ENCODE measurements at regions not wholly inside any gene's neighbourhood (a gene's known extent, or its start where the extent isn't known, plus 50 kb on each side); places are given as distances from the start of the nearest gene placed in this dataset.

GRCh38 chr15:62779036-62779770 lies 263.3 kb upstream of the TPM1 start:
- Mint-ChIP-seq H3K9me3 (no peaks in the 10 kb centered on the region), H3K4me3 (no peak overlapping the region), H3K4me1 (ENCODE audit: low read depth in 2 of 2) (no peaks in the 10 kb centered on the region), H3K27me3 (peaks cover 0 to 5% of the 10 kb centered on the region in 2 donors), H3K36me3 (no peaks in the 10 kb centered on the region), H3K27ac (no peak overlapping the region)
- ATAC-seq (no peak), DNase-seq (ENCODE audit: low spot score) (no peak)

- H3K9me3 Mint-ChIP-seq: no peaks in the 10 kb centered on the region
- H3K4me3 Mint-ChIP-seq: no peak overlapping the region
- ATAC-seq: no peak
- DNase-seq (ENCODE audit: low spot score): no peak
- H3K4me1 Mint-ChIP-seq (ENCODE audit: low read depth in 2 of 2): no peaks in the 10 kb centered on the region
- no peaks in the 10 kb centered on the region for H3K36me3 Mint-ChIP-seq
- H3K27me3 Mint-ChIP-seq: peaks cover 0 to 5% of the 10 kb centered on the region in 2 donors
- H3K27ac Mint-ChIP-seq: no peak overlapping the region
These were observed 262.6 kb upstream of the TPM1 start for GRCh38 chr15:62779899-62780298.

- no peaks in the 10 kb centered on the region for H3K9me3 Mint-ChIP-seq
- ATAC-seq: no peak
- DNase-seq (ENCODE audit: low spot score): no peak
- H3K4me1 Mint-ChIP-seq (ENCODE audit: low read depth in 2 of 2): no peaks in the 10 kb centered on the region
- H3K4me3 Mint-ChIP-seq: no peak overlapping the region
- H3K36me3 Mint-ChIP-seq: no peaks in the 10 kb centered on the region
- H3K27me3 Mint-ChIP-seq: peaks cover 5 to 7% of the 10 kb centered on the region in 2 donors
- H3K27ac Mint-ChIP-seq: no peak overlapping the region
These were observed 261.5 kb upstream of the TPM1 start for GRCh38 chr15:62781081-62781497.

DNA sequence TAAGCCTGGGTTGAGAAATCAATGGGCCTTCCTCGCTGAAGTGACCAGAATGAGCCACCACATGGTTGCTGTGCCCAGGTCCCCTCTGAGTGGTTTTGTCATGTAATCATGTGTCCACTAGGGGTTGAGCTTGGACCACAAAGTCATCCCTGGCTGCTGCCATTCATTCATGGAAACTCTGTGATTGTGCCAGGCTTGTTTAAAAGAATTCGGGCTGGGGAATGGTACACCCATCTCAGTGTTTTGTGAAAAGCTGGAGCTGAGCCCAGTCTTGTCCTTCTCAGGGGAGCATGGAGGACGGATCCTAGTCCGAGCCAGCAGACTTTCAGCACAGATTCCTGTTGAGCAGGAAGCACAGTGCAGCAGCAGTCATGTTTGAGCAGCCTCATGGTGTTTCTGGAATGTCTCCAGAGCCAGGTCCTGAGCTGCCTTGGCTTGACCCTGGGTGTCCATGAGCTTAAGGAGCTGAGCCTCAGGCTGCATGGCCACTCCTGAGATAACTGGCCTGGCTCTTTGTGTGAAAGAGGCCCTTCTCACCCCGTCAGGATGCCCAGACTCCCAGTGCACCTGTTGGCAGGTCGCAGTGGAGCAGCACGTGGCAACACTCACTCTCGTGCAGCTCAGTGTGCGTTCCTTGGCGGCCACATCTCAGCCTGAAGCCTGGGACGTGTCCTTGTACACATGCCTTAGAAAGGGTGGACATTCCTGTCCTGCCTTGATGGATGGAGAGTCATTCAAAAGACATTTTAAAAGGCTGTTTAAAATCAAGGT lies 260.3 kb upstream of the TPM1 start:
- Mint-ChIP-seq H3K36me3 (no peaks in the 10 kb centered on the region), H3K27me3 (peaks cover 5 to 7% of the 10 kb centered on the region in 2 donors), H3K4me3 (no peak overlapping the region), H3K4me1 (ENCODE audit: low read depth in 2 of 2) (no peaks in the 10 kb centered on the region), H3K27ac (no peak overlapping the region), H3K9me3 (no peaks in the 10 kb centered on the region)
- ATAC-seq (peak; percentile 38 to 57), DNase-seq (ENCODE audit: low spot score) (no peak)

GRCh38 chr15:62782896-62783295 lies 259.7 kb upstream of the TPM1 start:
- no peaks in the 10 kb centered on the region for H3K36me3 Mint-ChIP-seq
- ATAC-seq: peak in 1 of 2 donors; percentile 37
- no peak overlapping the region for H3K27ac Mint-ChIP-seq
- peaks cover 5 to 7% of the 10 kb centered on the region in 2 donors for H3K27me3 Mint-ChIP-seq
- no peak for DNase-seq (ENCODE audit: low spot score)
- H3K4me1 Mint-ChIP-seq (ENCODE audit: low read depth in 2 of 2): no peaks in the 10 kb centered on the region
- no peak overlapping the region for H3K4me3 Mint-ChIP-seq
- no peaks in the 10 kb centered on the region for H3K9me3 Mint-ChIP-seq

- no peaks in the 10 kb centered on the region for H3K4me1 Mint-ChIP-seq (ENCODE audit: low read depth in 2 of 2)
- H3K27me3 Mint-ChIP-seq: peaks cover 5 to 7% of the 10 kb centered on the region in 2 donors
- no peak overlapping the region for H3K4me3 Mint-ChIP-seq
- peak in 1 of 2 donors; percentile 51 for ATAC-seq
- DNase-seq (ENCODE audit: low spot score): no peak
- H3K9me3 Mint-ChIP-seq: no peaks in the 10 kb centered on the region
- H3K36me3 Mint-ChIP-seq: no peaks in the 10 kb centered on the region
- H3K27ac Mint-ChIP-seq: no peak overlapping the region
These were observed 259.1 kb upstream of the TPM1 start for GRCh38 chr15:62783303-62783957.

GRCh38 chr15:62785881-62786828 lies 256.4 kb upstream of the TPM1 start:
- Mint-ChIP-seq H3K9me3 (no peaks in the 10 kb centered on the region), H3K27me3 (peaks cover 5 to 7% of the 10 kb centered on the region in 2 donors), H3K36me3 (no peaks in the 10 kb centered on the region), H3K4me1 (ENCODE audit: low read depth in 2 of 2) (no peaks in the 10 kb centered on the region), H3K4me3 (no peak overlapping the region), H3K27ac (no peak overlapping the region)
- no peak for DNase-seq (ENCODE audit: low spot score)
- no peak for ATAC-seq

DNA sequence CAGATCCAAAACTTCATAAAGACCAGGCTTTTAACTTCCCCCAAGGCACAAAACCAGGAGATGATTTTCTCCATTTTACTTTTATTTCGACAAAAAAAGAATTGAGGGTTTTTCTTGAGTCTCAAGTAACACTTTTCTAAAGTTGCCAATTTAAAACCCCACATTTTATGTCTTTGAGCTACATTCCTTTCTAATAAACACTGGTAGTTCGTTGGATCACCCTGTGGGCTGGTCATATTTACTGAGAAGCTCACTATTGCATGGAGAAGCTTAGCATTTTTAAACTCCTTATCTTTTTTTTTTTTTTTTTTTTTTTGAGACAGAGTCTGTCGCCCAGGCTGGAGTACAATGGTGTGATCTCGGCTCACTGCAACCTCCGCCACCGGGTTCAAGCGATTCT lies 255.1 kb upstream of the TPM1 start:
- DNase-seq (ENCODE audit: low spot score) (no peak), ATAC-seq (no peak)
- no peaks in the 10 kb centered on the region for H3K36me3 Mint-ChIP-seq
- H3K27ac Mint-ChIP-seq: no peak overlapping the region
- H3K4me1 Mint-ChIP-seq (ENCODE audit: low read depth in 2 of 2): no peaks in the 10 kb centered on the region
- H3K9me3 Mint-ChIP-seq: no peaks in the 10 kb centered on the region
- H3K27me3 Mint-ChIP-seq: peaks cover 2 to 7% of the 10 kb centered on the region in 2 donors
- no peak overlapping the region for H3K4me3 Mint-ChIP-seq

- no peaks in the 10 kb centered on the region for H3K4me1 Mint-ChIP-seq (ENCODE audit: low read depth in 2 of 2)
- no peaks in the 10 kb centered on the region for H3K9me3 Mint-ChIP-seq
- DNase-seq (ENCODE audit: low spot score): no peak
- no peaks in the 10 kb centered on the region for H3K36me3 Mint-ChIP-seq
- H3K27ac Mint-ChIP-seq: no peak overlapping the region
- H3K27me3 Mint-ChIP-seq: peaks cover 2 to 7% of the 10 kb centered on the region in 2 donors
- no peak for ATAC-seq
- no peak overlapping the region for H3K4me3 Mint-ChIP-seq
These were observed 254.3 kb upstream of the TPM1 start for GRCh38 chr15:62788224-62788623.

DNA sequence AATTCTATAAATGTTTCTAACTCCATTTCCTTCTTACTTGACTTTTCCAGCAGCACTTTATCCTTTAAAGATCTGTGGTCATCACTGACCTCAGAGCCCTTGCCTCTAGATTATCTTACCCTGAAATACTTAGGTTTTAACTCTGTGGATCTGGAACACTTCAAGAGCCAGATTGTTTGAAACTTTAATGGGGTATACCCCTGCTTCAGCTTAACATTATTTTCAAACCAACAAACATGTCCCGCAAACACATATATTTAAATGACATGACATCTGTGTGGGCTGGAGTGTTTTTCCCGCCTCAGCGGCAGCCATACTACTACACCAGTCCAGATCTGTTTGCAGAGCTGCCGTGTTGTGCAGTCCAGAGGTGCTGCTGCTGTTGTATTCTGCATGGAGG lies 252.0 kb upstream of the TPM1 start:
- no peak for ATAC-seq
- Mint-ChIP-seq H3K36me3 (no peaks in the 10 kb centered on the region), H3K27ac (no peak overlapping the region), H3K27me3 (peaks cover 2 to 12% of the 10 kb centered on the region in 2 donors), H3K4me3 (no peak overlapping the region), H3K9me3 (no peaks in the 10 kb centered on the region), H3K4me1 (ENCODE audit: low read depth in 2 of 2) (no peaks in the 10 kb centered on the region)
- no peak for DNase-seq (ENCODE audit: low spot score)

DNA sequence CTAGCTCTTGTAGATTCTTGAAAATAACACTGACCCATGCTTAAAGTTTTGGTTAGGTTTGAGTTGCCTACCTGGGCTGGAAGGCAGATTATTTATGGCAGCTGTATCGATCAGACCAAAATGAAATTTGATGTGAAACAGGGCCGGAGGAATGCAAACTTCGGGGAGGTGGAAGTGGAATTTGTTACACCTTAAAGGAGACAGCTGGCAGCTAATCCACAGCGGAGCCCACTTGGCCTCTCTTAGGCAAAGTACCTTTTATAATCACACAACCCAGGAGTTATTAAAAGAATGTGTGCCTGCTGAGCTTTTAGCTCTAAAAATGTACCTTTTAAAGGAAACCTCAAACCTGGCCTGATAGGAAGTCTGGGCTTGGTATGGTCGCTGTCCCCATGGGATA lies 250.9 kb upstream of the TPM1 start:
- H3K4me3 Mint-ChIP-seq: no peak overlapping the region
- DNase-seq (ENCODE audit: low spot score) (no peak), ATAC-seq (no peak)
- H3K27ac Mint-ChIP-seq: no peak overlapping the region
- H3K27me3 Mint-ChIP-seq: peaks cover 2 to 8% of the 10 kb centered on the region in 2 donors
- H3K36me3 Mint-ChIP-seq: no peaks in the 10 kb centered on the region
- H3K9me3 Mint-ChIP-seq: no peaks in the 10 kb centered on the region
- H3K4me1 Mint-ChIP-seq (ENCODE audit: low read depth in 2 of 2): no peaks in the 10 kb centered on the region

- no peak for ATAC-seq
- Mint-ChIP-seq H3K4me1 (ENCODE audit: low read depth in 2 of 2) (no peaks in the 10 kb centered on the region), H3K36me3 (no peaks in the 10 kb centered on the region)
These were observed 249.4 kb upstream of the TPM1 start for GRCh38 chr15:62792986-62793751.

GRCh38 chr15:62793752-62794144 lies 248.8 kb upstream of the TPM1 start:
- no peaks in the 10 kb centered on the region for H3K4me1 Mint-ChIP-seq (ENCODE audit: low read depth in 2 of 2)
- H3K4me3 Mint-ChIP-seq: no peak overlapping the region
- ATAC-seq (no peak), DNase-seq (ENCODE audit: low spot score) (no peak)
- H3K36me3 Mint-ChIP-seq: no peaks in the 10 kb centered on the region
- H3K27ac Mint-ChIP-seq: no peak overlapping the region
- peaks cover 2 to 8% of the 10 kb centered on the region in 2 donors for H3K27me3 Mint-ChIP-seq
- H3K9me3 Mint-ChIP-seq: no peaks in the 10 kb centered on the region

More at GRCh38 chr15:62792986-62793751, 249.4 kb upstream of the TPM1 start:
- Mint-ChIP-seq H3K4me3 (no peak overlapping the region), H3K27ac (no peak overlapping the region), H3K9me3 (no peaks in the 10 kb centered on the region), H3K27me3 (peaks cover 2 to 8% of the 10 kb centered on the region in 2 donors)
- no peak for DNase-seq (ENCODE audit: low spot score)

All from natural killer cell treated with Interleukin-12 subunit alpha and Interleukin-12 subunit beta and Interleukin-15 and Interleukin-18, amount 100 ng/mL, for 72 hours (primary cell).